ENCODE measurements at regions not wholly inside any gene's neighbourhood (a gene's known extent, or its start where the extent isn't known, plus 50 kb on each side); places are given as distances from the start of the nearest gene placed in this dataset.
"Not testable (repeated sequence)": the region's sequence is repeated elsewhere in the genome, so short reads cannot be mapped to it uniquely, and the experiment has no call there.

DNA sequence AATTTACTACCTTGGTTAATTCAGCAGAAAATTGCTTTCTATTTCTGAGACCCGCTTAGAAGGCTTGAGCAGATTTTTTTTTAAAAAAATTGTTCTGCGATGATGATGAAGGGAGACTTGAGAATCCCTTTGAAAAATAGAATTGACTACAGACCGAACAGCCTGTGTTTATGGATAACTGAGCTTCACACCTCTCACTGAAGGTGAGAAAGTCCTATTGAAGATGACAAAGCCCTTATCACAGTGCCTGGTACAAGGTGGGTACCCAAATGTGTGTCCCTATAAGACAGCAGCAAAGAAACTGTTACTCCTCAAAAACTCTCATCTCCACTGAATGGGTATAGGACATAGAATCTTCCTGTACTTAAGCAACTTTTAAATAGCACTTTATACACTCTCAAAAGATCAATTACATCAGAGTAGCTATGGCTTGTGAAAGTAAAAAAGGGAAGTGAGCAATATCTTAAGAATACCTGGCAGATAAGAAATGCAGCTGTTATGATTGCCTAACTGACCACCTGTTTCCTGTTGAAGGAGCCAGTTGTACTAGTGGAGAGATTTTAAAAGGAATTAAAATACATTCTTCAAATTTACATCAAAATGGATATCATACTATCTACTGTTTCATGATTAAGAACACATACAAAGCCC, 419.7 kb downstream of the CHSY3 start:
- no peaks in the 10 kb centered on the region for H3K4me1 ChIP-seq (ENCODE audit: control insufficient read depth, insufficient read depth, low read length)
- H3K4me3 ChIP-seq (ENCODE audit: low read length): no peak overlapping the region
- H3K27me3 ChIP-seq (ENCODE audit: control insufficient read depth, insufficient read depth, low read length): no peaks in the 10 kb centered on the region
- H3K36me3 ChIP-seq (ENCODE audit: control insufficient read depth, insufficient read depth, low read length): no peaks in the 10 kb centered on the region
- no peak overlapping the region for H3K9ac ChIP-seq (ENCODE audit: low read length)
- no peaks in the 10 kb centered on the region for H3K9me3 ChIP-seq (ENCODE audit: control insufficient read depth, low read length)

DNA sequence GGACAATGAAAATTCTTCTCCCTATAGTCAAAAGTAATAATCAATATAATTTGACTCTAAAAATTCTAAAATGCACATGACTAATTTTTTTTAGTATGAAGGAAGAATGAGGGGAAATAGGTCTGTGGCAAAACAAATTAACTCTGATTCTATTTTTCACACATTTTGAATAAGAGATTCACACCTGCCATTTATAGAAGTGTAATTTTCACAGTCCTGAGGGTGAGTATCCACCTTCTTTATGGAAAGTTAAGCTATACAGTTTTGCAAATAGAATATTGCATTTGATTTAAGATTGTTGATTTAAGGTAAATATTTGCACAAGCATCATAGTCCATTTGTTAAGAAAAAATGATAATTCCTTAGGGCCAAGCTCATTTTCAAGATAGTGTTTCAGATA, 417.7 kb downstream of the CHSY3 start:
- no peak overlapping the region for H3K9ac ChIP-seq (ENCODE audit: low read length)

DNA sequence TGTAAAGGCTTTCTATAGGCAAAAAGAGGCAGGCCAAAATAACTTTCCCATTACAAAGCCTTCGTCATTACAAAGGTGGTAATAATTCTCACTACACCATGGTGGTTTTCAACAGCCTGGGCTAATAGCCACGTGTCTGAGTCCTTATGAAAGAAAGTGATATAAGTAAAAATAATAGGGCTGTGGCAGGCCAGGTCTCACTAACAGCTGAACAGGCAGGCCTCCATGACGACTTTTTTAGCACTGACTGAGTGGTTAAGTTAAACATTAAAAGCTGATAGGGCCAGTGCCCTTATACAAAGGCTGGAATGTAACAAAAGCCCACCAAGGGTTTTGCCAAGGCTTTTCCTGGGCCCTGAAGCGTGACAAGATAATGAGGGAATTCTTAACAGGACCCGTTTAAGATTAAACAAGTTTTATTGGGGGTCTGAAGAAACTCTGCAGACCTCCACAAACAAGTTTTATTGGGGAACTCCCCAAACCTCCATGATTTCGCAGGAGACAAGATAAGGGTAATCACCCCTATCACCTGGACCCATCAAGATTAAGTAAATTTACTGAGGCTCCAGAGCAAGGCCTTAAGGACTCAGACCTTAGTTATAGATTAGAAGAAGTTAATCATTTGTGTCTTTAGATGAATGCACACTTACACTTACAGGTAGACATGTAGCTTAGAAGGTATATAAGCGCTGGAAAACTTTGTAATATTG, 412.9 kb downstream of the CHSY3 start:
- Histone ChIP-seq H3K9me3 (ENCODE audit: control insufficient read depth, low read length) (no peaks in the 10 kb centered on the region), H3K27me3 (ENCODE audit: control insufficient read depth, insufficient read depth, low read length) (no peaks in the 10 kb centered on the region), H3K4me3 (ENCODE audit: low read length) (no peak overlapping the region), H3K4me1 (ENCODE audit: control insufficient read depth, insufficient read depth, low read length) (no peaks in the 10 kb centered on the region), H3K36me3 (ENCODE audit: control insufficient read depth, insufficient read depth, low read length) (no peaks in the 10 kb centered on the region), H3K9ac (ENCODE audit: low read length) (no peak overlapping the region)

More for the DNA sequence above, 417.7 kb downstream of the CHSY3 start:
- Histone ChIP-seq H3K36me3 (ENCODE audit: control insufficient read depth, insufficient read depth, low read length) (no peaks in the 10 kb centered on the region), H3K27me3 (ENCODE audit: control insufficient read depth, insufficient read depth, low read length) (no peaks in the 10 kb centered on the region), H3K4me1 (ENCODE audit: control insufficient read depth, insufficient read depth, low read length) (no peaks in the 10 kb centered on the region), H3K9me3 (ENCODE audit: control insufficient read depth, low read length) (no peaks in the 10 kb centered on the region), H3K4me3 (ENCODE audit: low read length) (no peak overlapping the region)

DNA sequence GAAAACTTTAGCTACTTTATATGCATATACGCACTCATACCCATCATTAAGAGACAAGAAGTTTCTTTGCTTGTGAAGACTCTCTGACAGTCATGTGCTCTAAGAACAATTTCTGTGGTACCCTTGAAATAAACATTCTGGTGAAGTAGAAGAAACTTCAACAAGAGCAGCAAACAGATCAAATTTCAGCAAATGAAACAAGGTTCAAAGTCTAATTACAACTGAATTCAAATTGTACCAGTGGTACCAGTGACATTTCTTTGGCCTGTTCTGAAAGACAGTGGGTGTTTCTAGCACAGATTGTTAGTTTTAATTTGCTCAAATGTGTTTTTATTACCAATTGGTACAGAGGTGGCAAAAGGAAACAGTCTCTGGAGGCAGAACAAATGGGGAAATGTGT, 391.0 kb downstream of the CHSY3 start:
- no peak overlapping the region for H3K9ac ChIP-seq (ENCODE audit: low read length)
- no peaks in the 10 kb centered on the region for H3K9me3 ChIP-seq (ENCODE audit: control insufficient read depth, low read length)

DNA sequence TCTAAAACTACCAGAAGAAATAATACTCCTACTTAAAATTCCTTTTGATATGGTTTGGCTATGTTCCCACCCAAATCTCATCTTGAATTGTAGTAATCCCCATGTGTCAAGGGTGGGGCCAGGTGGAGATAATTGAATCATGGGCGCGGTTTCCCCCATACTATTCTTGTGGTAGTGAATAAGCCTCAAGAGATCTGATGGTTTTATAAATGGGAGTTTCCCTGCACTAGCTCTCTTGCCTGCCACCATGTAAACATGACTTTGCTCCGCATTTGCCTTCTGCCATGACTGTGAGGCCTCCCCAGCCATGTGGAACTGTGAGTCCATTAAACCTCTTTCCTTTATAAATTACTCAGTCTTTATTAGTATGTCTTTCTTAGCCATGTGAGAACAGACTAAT, 390.5 kb downstream of the CHSY3 start:
- H3K36me3 ChIP-seq (ENCODE audit: control insufficient read depth, insufficient read depth, low read length); H3K4me3 ChIP-seq (ENCODE audit: low read length); H3K27me3 ChIP-seq (ENCODE audit: control insufficient read depth, insufficient read depth, low read length): not testable (repeated sequence)

More for the DNA sequence above, 391.0 kb downstream of the CHSY3 start:
- Histone ChIP-seq H3K4me3 (ENCODE audit: low read length) (no peak overlapping the region), H3K36me3 (ENCODE audit: control insufficient read depth, insufficient read depth, low read length) (no peaks in the 10 kb centered on the region), H3K4me1 (ENCODE audit: control insufficient read depth, insufficient read depth, low read length) (no peaks in the 10 kb centered on the region), H3K27me3 (ENCODE audit: control insufficient read depth, insufficient read depth, low read length) (no peaks in the 10 kb centered on the region)

DNA sequence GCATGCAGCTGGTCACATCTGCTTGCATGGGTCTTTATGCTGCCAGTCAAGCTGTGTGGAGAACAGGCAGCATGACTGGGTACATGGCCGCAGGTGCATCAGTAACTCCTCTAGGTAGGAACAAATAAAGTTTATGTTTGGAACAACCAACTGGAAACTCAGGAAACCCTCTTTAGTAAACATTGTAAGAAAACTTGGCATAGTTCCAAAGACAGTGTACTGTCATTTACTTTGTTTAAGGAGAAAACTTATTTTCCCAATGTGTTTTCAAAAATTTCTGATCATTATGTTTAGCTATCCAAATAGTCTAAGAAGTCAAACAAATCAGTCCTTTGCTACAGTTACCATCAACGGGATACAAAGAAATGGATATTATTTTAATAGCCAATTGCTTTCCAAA, 386.0 kb downstream of the CHSY3 start:
- no peaks in the 10 kb centered on the region for H3K36me3 ChIP-seq (ENCODE audit: control insufficient read depth, insufficient read depth, low read length)
- no peaks in the 10 kb centered on the region for H3K4me1 ChIP-seq (ENCODE audit: control insufficient read depth, insufficient read depth, low read length)
- no peaks in the 10 kb centered on the region for H3K27me3 ChIP-seq (ENCODE audit: control insufficient read depth, insufficient read depth, low read length)
- no peak overlapping the region for H3K9ac ChIP-seq (ENCODE audit: low read length)
- no peak overlapping the region for H3K4me3 ChIP-seq (ENCODE audit: low read length)
- H3K9me3 ChIP-seq (ENCODE audit: control insufficient read depth, low read length): no peaks in the 10 kb centered on the region

More for the DNA sequence above, 390.5 kb downstream of the CHSY3 start:
- not testable (repeated sequence) for H3K9ac ChIP-seq (ENCODE audit: low read length); H3K4me1 ChIP-seq (ENCODE audit: control insufficient read depth, insufficient read depth, low read length); H3K9me3 ChIP-seq (ENCODE audit: control insufficient read depth, low read length)

DNA sequence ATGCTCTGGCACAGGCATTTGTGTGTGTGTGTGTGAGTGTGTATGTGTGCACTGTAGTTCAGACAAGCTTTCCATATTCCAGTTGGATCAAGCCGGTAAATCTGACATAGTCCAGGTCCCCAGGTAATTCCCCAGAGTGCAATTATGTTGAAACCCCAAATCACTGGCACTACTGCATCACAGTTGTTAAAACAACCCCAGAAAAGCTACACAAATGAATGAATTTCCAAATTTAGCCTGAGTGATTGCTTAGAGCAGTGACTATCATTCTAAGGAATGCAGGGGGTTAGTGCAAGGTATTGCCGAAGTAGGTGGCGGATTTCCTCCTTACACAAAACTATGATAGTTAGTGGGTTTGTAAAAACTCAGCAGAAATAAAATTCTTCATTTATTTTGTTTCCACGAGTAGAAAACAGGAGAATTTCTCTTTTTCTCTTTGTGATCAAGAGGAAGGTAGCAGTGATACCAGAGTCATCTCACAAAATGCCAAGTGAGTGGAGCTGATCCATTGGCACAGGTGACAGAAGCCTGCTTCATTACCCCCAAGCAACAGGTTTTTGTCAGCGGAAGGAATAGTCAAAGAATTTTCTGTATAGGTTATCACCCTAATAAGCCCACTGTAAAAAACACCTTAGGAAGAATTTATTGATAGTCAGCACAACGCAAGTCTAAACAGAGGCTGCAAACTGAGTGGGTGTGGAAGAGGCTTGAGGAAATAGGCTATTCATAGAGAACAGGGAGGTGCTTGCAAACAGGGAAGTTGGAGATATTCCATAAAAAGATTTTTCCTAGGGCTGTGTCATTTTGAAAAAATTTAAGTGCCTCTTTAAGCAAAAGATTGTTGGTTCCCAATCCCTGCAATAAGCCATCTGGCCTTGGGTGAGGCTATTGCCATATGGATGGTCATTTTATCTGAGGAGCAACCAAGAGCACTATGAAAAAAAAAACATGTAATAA, 385.1 kb downstream of the CHSY3 start:
- Histone ChIP-seq H3K4me1 (ENCODE audit: control insufficient read depth, insufficient read depth, low read length) (no peaks in the 10 kb centered on the region), H3K27me3 (ENCODE audit: control insufficient read depth, insufficient read depth, low read length) (no peaks in the 10 kb centered on the region), H3K9ac (ENCODE audit: low read length) (no peak overlapping the region), H3K9me3 (ENCODE audit: control insufficient read depth, low read length) (no peaks in the 10 kb centered on the region), H3K36me3 (ENCODE audit: control insufficient read depth, insufficient read depth, low read length) (no peaks in the 10 kb centered on the region), H3K4me3 (ENCODE audit: low read length) (no peak overlapping the region)

DNA sequence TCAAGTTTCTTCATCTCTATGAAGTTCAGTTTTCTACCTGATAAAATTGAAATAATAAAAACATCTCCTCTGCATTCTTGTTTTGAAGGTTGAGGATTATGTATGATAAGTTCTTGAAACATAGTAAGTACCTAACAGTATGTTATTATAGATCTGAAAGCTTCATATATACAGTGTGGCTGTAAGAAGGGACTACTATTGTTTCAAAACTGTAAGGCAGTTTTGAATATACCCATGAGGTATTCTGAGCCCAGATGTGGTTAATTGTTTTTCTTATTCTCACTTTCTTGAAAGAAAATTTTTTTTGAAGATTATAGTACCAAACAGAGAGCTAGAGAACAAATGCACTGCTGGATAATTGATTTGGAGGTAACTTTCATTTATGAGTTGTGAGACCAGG, 383.2 kb downstream of the CHSY3 start:
- no peaks in the 10 kb centered on the region for H3K36me3 ChIP-seq (ENCODE audit: control insufficient read depth, insufficient read depth, low read length)
- no peaks in the 10 kb centered on the region for H3K4me1 ChIP-seq (ENCODE audit: control insufficient read depth, insufficient read depth, low read length)
- no peak overlapping the region for H3K9ac ChIP-seq (ENCODE audit: low read length)
- no peaks in the 10 kb centered on the region for H3K9me3 ChIP-seq (ENCODE audit: control insufficient read depth, low read length)
- no peaks in the 10 kb centered on the region for H3K27me3 ChIP-seq (ENCODE audit: control insufficient read depth, insufficient read depth, low read length)
- H3K4me3 ChIP-seq (ENCODE audit: low read length): no peak overlapping the region

DNA sequence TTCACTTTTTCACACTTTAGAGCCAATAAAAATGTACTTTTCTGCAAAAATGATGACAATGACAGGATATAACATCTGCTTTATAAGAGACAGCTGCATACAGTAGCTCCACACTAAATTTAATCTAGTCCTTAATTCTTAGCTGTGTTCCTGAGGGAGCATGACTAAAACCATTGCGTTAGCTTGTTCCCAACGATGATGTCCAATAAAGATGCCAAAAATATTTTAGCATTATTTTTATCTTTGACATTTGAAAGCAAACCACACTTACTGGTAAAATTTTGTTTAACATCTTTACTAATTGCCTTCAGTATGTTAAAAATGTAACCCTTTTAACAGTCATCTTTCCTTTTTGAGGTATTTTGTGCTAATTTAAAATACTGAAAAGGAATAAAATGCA, 382.7 kb downstream of the CHSY3 start:
- no peaks in the 10 kb centered on the region for H3K9me3 ChIP-seq (ENCODE audit: control insufficient read depth, low read length)
- H3K4me1 ChIP-seq (ENCODE audit: control insufficient read depth, insufficient read depth, low read length): no peaks in the 10 kb centered on the region
- H3K36me3 ChIP-seq (ENCODE audit: control insufficient read depth, insufficient read depth, low read length): no peaks in the 10 kb centered on the region
- H3K27me3 ChIP-seq (ENCODE audit: control insufficient read depth, insufficient read depth, low read length): no peaks in the 10 kb centered on the region
- H3K4me3 ChIP-seq (ENCODE audit: low read length): no peak overlapping the region
- no peak overlapping the region for H3K9ac ChIP-seq (ENCODE audit: low read length)

DNA sequence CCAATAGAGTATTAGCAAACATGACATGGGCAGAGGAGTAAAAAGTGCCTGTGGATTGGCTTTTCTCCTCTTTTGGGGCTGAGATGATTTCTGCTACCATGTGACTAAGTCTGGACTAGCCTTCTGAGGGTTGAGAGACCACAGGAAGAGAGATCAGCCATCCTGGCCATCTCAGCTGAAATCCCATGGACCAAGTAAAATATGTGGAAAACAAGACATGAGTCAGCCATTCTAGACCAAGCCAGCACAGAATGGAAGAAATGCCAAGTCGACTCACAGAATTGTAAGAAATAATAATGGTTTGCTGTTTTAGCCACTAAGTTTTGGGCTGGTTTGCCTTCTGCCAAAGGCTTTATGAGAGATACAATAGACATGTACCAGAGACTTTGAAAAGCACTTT, 377.8 kb downstream of the CHSY3 start:
- Histone ChIP-seq H3K4me3 (ENCODE audit: low read length) (no peak overlapping the region), H3K9ac (ENCODE audit: low read length) (no peak overlapping the region), H3K4me1 (ENCODE audit: control insufficient read depth, insufficient read depth, low read length) (no peaks in the 10 kb centered on the region), H3K36me3 (ENCODE audit: control insufficient read depth, insufficient read depth, low read length) (no peaks in the 10 kb centered on the region), H3K27me3 (ENCODE audit: control insufficient read depth, insufficient read depth, low read length) (no peaks in the 10 kb centered on the region), H3K9me3 (ENCODE audit: control insufficient read depth, low read length) (no peaks in the 10 kb centered on the region)

DNA sequence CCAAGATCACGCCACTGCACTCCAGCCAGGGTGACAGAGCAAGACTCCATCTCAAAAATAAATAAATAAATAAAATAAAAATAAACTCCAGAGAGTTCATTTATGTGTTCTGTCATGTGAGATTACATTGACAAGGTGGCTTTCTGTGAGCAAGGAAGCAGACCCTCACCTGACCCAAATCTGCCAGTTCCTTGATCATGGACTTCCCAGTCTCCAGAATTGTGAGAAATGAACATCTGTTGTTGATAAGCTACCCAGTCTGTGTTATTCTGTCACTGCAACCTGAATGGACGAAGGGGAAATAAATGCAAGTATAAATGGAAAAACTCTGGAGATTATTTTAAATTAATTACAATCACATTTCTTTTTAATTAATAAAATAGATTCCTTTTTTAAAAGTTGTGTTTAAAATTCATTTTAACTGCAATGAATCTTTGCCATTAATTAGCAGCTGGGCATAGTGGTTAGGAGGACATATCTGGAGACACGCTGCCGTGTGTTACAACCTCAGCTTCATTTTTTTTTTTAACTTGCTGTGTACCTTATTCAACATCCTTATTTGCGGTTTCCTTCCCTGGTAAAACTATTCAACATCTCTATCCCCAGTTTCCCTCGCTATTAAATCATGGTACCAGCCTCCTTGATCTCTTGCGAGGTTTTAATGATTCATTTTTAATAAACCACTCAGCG, 376.4 kb downstream of the CHSY3 start:
- H3K4me1 ChIP-seq (ENCODE audit: control insufficient read depth, insufficient read depth, low read length): no peaks in the 10 kb centered on the region
- H3K36me3 ChIP-seq (ENCODE audit: control insufficient read depth, insufficient read depth, low read length): no peaks in the 10 kb centered on the region
- no peaks in the 10 kb centered on the region for H3K9me3 ChIP-seq (ENCODE audit: control insufficient read depth, low read length)
- H3K27me3 ChIP-seq (ENCODE audit: control insufficient read depth, insufficient read depth, low read length): no peaks in the 10 kb centered on the region
- no peak overlapping the region for H3K4me3 ChIP-seq (ENCODE audit: low read length)
- no peak overlapping the region for H3K9ac ChIP-seq (ENCODE audit: low read length)

Measured in mucosa of stomach (tissue), 1 donor.